Ishikawa (cell line): ENCODE measurements at regions not wholly inside any gene's neighbourhood (a gene's known extent, or its start where the extent isn't known, plus 50 kb on each side); places are given as distances from the start of the nearest gene placed in this dataset.

Experiments used
- CEBPB ChIP-seq: IDR thresholded peaks from 2 replicates; pipeline ENCODE4 v1.6.1; 2012
- CREB1 ChIP-seq: IDR thresholded peaks from 2 replicates; pipeline ENCODE4 v1.6.1; 2012; ENCODE audit warnings: low read depth
- EGR1 ChIP-seq: IDR thresholded peaks from 2 replicates; pipeline ENCODE4 v1.6.1; 2012
- EP300 ChIP-seq: IDR thresholded peaks from 2 replicates; pipeline ENCODE4 v1.6.1; 2012; ENCODE audit warnings: borderline replicate concordance
- FOXM1 ChIP-seq: IDR thresholded peaks from 2 replicates; pipeline ENCODE4 v1.6.1; 2012; ENCODE audit warnings: low read depth, borderline replicate concordance
- NFIC ChIP-seq: IDR thresholded peaks from 2 replicates; pipeline ENCODE4 v1.6.1; 2012
- RAD21 ChIP-seq: IDR thresholded peaks from 2 replicates; pipeline ENCODE4 v1.6.1; 2012; ENCODE audit warnings: low read depth
- TAF1 ChIP-seq: IDR thresholded peaks from 2 replicates; pipeline ENCODE4 v1.6.1; 2012; ENCODE audit warnings: low read depth, mild to moderate bottlenecking
- TCF12 ChIP-seq: IDR thresholded peaks from 2 replicates; pipeline ENCODE4 v1.6.1; 2012; ENCODE audit warnings: low read depth
- TEAD4 ChIP-seq: IDR thresholded peaks from 2 replicates; pipeline ENCODE4 v1.6.1; 2012
- YY1 ChIP-seq: IDR thresholded peaks from 2 replicates; pipeline ENCODE4 v1.6.1; 2012; ENCODE audit warnings: low read depth
- ZBTB7A ChIP-seq: IDR thresholded peaks from 2 replicates; pipeline ENCODE4 v1.6.1; 2012; ENCODE audit warnings: low read depth
- TF ChIP-seq, protein P1 (sequence below): IDR thresholded peaks from 2 replicates; pipeline ENCODE4 v1.6.1; 2012; ENCODE audit warnings: low read depth, mild to moderate bottlenecking
- TF ChIP-seq, protein P2 (sequence below): IDR thresholded peaks from 2 replicates; pipeline ENCODE4 v1.6.1; 2012
- TF ChIP-seq, protein P3 (sequence below): IDR thresholded peaks from 2 replicates; pipeline ENCODE4 v1.6.1; 2012

DNA sequence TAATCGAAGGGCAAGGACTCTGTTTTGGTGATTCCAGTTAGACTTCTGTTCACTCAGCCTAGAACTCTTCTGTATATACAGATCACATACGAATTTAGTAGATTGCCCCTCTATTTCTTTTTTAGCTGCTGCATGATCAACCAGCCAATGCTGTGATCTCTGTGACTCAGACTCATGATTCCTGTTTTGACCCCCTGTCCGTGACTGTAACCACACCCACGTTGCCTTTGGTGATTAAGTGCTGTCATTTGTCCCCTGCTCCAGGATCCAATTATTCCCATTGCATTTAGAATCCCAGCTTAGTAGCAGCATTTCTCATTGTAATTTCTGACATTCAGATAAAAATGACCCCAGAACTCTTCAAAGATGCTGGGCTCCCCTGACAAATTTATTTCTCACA, 545.7 kb downstream of the NPIPA7 start:
- TF ChIP-seq ZBTB7A: no peak
- TF ChIP-seq, protein P1, sequence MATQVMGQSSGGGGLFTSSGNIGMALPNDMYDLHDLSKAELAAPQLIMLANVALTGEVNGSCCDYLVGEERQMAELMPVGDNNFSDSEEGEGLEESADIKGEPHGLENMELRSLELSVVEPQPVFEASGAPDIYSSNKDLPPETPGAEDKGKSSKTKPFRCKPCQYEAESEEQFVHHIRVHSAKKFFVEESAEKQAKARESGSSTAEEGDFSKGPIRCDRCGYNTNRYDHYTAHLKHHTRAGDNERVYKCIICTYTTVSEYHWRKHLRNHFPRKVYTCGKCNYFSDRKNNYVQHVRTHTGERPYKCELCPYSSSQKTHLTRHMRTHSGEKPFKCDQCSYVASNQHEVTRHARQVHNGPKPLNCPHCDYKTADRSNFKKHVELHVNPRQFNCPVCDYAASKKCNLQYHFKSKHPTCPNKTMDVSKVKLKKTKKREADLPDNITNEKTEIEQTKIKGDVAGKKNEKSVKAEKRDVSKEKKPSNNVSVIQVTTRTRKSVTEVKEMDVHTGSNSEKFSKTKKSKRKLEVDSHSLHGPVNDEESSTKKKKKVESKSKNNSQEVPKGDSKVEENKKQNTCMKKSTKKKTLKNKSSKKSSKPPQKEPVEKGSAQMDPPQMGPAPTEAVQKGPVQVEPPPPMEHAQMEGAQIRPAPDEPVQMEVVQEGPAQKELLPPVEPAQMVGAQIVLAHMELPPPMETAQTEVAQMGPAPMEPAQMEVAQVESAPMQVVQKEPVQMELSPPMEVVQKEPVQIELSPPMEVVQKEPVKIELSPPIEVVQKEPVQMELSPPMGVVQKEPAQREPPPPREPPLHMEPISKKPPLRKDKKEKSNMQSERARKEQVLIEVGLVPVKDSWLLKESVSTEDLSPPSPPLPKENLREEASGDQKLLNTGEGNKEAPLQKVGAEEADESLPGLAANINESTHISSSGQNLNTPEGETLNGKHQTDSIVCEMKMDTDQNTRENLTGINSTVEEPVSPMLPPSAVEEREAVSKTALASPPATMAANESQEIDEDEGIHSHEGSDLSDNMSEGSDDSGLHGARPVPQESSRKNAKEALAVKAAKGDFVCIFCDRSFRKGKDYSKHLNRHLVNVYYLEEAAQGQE: no peak
- no peak for TF ChIP-seq TEAD4
- no peak for TF ChIP-seq CREB1
- TF ChIP-seq RAD21: no peak
- no peak for TF ChIP-seq YY1
- no peak for TF ChIP-seq TAF1
- no peak for TF ChIP-seq TCF12
- no peak for TF ChIP-seq FOXM1
- TF ChIP-seq, protein P2, sequence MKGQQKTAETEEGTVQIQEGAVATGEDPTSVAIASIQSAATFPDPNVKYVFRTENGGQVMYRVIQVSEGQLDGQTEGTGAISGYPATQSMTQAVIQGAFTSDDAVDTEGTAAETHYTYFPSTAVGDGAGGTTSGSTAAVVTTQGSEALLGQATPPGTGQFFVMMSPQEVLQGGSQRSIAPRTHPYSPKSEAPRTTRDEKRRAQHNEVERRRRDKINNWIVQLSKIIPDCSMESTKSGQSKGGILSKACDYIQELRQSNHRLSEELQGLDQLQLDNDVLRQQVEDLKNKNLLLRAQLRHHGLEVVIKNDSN: no peak
- no peak for TF ChIP-seq EP300
- TF ChIP-seq CEBPB: no peak
- TF ChIP-seq EGR1: no peak
- TF ChIP-seq, protein P3, sequence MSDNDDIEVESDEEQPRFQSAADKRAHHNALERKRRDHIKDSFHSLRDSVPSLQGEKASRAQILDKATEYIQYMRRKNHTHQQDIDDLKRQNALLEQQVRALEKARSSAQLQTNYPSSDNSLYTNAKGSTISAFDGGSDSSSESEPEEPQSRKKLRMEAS: no peak
- no peak for TF ChIP-seq NFIC

DNA sequence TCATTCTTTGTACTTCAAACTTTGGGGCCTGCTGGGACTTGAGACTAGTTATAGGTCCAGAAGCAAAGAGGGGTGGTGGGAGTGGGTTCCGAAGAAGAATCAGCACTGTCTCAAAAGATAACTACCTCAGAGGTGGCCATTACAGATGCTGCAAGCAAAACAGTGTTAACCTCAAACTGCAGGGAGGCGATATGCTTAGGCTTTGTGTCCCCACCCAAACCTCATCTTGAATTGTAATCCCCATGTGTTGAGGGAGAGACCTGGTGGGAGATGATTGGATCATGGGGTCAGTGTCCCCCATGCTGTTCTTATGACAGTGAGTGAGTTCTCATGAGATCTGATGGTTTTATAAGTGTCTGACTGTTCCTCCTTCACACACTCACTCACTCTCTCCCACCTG, 545.3 kb downstream of the XYLT1 start:
- TF ChIP-seq TCF12: no peak
- no peak for TF ChIP-seq CREB1
- no peak for TF ChIP-seq CEBPB
- TF ChIP-seq EGR1: no peak
- TF ChIP-seq, protein P2: no peak
- TF ChIP-seq, protein P3: no peak

DNA sequence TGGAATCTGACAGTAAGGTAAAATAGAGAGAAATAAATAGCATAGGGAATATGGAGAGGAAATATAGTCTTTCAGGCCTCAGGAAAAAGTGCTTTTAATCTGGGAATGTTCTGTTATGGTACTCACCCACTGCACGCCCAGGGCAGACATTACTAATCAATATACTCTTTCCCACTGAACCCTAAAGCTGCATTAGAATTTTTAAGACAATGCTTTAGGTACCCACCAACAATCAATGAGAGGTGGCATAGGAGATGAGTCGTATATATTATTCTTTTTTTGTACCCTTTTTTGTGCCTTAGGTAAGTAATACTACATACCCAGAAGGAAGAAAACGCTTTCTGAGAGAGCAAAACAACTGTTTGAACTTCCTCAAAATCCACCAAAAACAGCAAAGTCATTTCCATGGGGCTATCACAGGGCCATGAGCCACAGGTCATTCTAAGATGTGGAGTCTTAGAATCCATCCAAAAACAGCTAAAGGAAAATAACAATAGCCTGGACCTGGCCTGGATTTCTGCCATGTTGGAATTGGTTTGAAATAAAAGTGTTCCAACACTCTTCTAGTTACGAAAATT, 542.1 kb downstream of the XYLT1 start:
- TF ChIP-seq YY1: no peak

DNA sequence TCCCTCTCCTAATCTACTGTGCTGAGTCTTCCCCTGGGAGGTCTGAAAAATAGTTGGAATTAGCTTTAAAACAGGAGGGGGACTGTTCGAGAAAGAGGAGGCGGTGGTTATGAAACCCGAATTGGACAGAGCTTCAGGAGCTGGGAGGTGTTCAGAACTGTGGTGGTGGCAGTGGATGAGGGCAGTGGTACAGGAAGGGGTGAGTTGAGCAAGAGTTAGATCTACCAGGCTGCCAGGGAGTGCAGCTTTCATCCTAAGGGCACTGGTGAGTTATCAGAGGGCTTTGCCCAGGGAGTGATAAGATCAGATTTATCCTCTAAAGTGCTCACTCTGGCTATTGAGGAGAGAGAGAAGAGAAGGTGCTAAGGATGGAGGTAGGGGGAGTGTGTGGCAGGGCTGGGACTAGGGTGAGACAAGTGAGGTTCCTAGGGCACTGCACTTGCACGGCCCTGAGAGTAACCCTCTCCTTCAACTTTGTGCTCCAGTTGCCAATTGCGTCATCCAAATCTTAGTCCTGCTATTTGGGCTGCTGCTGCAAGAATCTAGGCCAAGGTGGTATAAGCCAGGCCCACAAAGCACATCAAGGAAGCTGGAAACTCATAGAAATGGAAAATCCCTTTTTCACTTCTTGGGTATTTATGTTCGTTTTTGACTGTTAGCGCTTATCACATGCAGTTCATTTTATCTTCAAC, 540.3 kb downstream of the XYLT1 start:
- no peak for TF ChIP-seq TCF12

DNA sequence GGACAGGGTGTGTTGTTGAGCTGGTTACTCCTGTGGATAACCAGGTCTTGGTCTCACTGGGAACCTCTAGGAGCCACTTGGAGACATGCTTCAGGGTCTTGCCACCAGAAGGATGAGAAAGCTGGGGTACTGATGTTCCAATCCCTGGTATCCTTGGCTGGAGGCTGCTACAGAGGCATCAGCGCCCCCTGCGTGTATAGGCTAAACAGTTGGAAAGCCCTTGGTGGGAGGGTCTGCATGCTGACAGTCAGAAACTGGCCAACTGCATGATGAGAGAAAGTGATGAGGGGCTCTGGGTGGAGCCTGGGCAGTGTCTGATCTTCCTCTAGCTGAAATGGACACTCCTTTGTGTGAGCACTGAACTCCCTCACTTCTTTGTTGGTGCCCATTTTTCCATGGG, 536.9 kb downstream of the XYLT1 start:
- TF ChIP-seq FOXM1 (no peak), YY1 (no peak), TAF1 (no peak), CREB1 (no peak), EGR1 (no peak), TCF12 (no peak)
- TF ChIP-seq, protein P3: no peak
- TF ChIP-seq, protein P1: no peak

DNA sequence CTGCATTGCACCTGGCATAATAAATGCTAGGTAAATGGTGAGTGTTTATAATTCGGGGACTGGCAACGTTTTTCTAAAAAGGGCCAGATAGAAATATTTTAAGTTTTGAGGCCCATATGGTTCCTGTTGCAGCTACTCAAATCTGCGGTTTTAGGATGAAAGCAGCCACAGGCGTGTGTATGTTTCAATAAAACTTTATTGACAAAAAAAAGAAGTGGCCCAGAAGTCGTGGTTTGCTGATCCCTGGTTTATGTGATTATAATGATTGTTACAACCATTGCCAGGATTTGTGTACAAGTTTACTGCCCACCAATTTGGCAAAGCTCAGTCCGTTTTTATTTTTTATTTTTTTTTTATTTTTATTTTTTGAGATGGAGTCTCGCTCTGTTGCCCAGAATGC, 536.1 kb downstream of the XYLT1 start:
- TF ChIP-seq EP300 (no peak), ZBTB7A (no peak), TEAD4 (no peak), FOXM1 (no peak), CREB1 (no peak), EGR1 (no peak), CEBPB (no peak), RAD21 (no peak), NFIC (no peak), TAF1 (no peak), TCF12 (no peak), YY1 (no peak)
- TF ChIP-seq, protein P1: no peak
- TF ChIP-seq, protein P2: no peak
- TF ChIP-seq, protein P3: no peak
